WI38 (cell line): ENCODE measurements at regions not wholly inside any gene's neighbourhood (a gene's known extent, or its start where the extent isn't known, plus 50 kb on each side); places are given as distances from the start of the nearest gene placed in this dataset.

Experiments used
- H3K4me3 ChIP-seq: 2 replicates; pipeline ENCODE4 v1.5.1; 2011; ENCODE audit warnings: low read depth, mild to moderate bottlenecking, control low read depth, low read length
- TF ChIP-seq, protein P1 (sequence below): IDR thresholded peaks from 2 replicates; pipeline ENCODE4 v1.5.1; 2012; ENCODE audit warnings: low read depth, mild to moderate bottlenecking, control low read depth, low read length

DNA sequence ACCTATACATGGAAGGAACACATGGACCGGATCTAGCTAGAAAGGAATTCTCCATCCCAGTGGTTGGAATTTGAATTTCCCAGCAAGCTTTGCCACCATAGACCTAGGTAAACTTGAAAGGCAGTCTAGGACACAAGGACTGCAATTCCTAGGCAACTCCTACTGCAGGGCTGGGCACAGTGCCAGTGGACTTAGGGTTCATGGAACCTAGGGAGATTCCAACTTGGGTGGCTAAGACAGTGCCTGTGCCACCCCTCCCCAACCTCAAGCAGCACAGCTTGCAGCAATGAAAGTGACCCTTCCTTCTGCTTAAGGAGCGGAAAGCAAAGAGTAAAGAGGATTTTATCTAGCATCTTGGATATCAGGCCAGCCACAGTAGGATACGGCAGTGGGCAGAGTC lies 663.3 kb downstream of the ELAVL2 start:
- TF ChIP-seq, protein P1, sequence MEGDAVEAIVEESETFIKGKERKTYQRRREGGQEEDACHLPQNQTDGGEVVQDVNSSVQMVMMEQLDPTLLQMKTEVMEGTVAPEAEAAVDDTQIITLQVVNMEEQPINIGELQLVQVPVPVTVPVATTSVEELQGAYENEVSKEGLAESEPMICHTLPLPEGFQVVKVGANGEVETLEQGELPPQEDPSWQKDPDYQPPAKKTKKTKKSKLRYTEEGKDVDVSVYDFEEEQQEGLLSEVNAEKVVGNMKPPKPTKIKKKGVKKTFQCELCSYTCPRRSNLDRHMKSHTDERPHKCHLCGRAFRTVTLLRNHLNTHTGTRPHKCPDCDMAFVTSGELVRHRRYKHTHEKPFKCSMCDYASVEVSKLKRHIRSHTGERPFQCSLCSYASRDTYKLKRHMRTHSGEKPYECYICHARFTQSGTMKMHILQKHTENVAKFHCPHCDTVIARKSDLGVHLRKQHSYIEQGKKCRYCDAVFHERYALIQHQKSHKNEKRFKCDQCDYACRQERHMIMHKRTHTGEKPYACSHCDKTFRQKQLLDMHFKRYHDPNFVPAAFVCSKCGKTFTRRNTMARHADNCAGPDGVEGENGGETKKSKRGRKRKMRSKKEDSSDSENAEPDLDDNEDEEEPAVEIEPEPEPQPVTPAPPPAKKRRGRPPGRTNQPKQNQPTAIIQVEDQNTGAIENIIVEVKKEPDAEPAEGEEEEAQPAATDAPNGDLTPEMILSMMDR, result no peak
- H3K4me3 ChIP-seq, result no peak overlapping the region

DNA sequence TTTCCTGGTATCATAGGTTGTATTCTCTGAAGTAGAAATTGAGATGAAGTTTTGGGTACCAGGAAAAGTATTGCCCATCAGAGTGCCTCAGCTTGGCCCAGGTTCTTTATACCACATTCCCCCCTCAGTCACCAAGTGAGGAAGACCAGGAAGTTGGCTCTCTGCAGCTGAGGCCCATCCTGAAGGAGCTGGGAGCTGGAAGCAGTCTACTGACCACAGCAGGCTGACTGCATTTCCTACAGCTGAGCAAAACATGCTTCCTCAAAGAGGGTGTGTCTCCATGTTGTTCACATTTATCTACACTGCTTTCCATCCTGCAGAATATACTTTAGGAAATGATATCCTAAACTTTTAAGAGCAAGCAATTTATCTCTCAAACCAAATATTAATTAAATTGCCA lies 654.6 kb downstream of the ELAVL2 start:
- TF ChIP-seq, protein P1, result no peak
- H3K4me3 ChIP-seq, result no peak overlapping the region

DNA sequence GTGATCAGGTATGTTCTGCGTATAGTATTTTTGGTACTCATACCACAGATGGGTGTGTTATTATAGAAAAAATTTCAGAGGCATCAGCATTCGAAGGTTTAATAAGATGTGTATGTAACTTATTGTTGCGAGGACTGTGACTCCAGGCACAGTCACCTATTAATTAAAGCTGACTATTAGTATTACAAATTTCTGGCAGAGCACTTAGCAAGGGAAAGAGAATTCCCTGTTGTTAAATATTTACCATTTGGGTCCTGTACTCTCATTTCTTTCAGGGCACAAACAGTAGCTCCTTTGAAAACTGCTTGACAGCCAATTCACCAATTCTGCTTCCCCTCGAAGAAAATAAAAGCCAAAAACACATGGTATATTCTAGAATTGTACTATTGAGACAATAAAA lies 653.8 kb downstream of the ELAVL2 start:
- TF ChIP-seq, protein P1, result no peak

DNA sequence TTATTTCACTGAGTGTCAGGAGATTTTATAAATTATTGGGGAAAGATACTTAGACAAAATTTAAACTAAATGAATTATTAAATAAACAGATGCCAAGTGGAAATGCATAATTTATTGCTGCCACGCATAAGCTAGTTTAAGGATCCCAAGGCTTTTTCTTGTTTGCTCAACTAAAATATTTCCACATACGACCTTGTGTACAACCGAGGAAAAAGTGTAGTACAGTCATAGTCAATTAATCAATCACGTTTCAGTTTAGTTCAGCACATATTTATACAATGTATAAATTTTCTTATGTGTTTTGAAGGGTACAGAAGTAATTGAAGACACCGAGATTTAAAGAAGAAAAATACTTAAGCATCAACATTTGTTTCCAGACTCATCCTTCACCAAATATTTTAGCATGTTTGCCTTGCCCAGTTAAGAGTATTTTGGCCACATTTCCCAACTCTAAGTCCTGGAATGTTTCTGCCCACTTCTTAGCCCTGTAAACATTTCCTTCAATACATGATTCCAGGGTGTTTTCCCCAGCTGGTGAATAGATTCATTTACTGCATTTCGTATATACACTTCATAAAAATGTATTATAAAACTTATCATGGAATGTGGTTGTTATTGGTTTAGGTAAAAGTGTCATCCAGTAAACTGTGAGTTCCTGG lies 652.9 kb downstream of the ELAVL2 start:
- H3K4me3 ChIP-seq, result no peak overlapping the region
- TF ChIP-seq, protein P1, result no peak

More for the DNA sequence above, 653.8 kb downstream of the ELAVL2 start:
- H3K4me3 ChIP-seq, result no peak overlapping the region

DNA sequence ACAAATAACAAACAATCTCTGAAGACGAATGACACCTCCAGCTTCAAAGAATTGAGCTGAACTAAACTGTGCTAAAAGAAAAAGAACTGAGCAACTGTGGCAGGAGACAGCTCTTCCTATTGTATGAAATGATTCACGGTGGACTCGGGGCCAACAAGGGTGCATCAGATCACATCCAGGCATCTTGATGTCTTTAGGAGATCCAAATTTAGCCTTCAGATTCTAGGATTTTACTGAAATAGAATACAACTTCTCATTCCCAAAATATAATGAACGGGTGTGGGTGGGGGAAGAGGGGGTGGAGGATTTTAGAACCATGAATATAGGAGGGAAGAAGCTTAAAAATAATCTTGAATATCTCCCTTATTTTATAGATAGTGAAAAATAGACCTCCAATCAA lies 631.8 kb downstream of the ELAVL2 start:
- no peak overlapping the region for H3K4me3 ChIP-seq
- TF ChIP-seq, protein P1, result no peak

DNA sequence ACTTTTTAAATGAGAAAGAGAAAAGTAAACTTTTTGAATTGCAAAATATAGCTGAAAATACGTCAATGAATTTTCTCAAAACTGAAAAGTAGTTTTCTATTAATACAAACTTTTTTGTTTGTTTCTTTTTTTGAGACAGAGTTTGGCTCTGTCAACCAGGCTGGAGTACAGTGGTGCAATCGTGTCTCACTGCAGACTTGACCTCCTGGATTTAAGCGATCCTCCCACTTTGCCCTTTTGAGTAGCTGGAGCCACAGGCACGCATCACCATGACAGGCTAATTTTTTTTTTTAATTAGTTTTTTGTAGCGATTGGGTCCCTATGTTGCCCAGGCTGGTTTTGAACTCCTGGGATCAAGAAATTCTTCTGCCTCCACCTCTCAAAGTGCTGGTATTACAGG lies 610.4 kb downstream of the ELAVL2 start:
- TF ChIP-seq, protein P1, result no peak
- H3K4me3 ChIP-seq, result no peak overlapping the region

DNA sequence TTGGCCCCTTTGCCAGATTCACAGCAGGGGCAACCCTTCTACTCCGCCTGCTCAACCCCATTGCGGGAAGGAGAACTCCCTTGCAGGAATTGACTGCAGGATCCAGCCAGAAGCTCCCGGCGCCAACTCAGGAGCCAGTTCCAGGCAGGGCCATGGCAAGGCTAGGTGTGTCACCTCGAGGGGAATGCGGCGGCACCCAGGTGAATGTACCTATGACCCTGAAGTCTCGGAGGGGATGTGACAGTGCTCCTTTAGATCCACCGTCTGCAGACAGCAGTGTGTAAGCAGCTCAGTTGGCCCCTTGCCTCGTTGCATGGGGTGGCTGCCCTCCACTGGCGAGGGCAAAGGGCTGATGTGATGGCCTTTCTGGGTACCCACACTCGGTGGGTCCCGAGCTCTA lies 606.6 kb downstream of the ELAVL2 start:
- no peak overlapping the region for H3K4me3 ChIP-seq
- TF ChIP-seq, protein P1, result no peak
